PC-9 (cell line): ENCODE measurements at regions not wholly inside any gene's neighbourhood (a gene's known extent, or its start where the extent isn't known, plus 50 kb on each side); places are given as distances from the start of the nearest gene placed in this dataset.

Experiments used
- BruUV-seq: library from RNA; stranded (reverse); fragments of 400-500 nt; replicated peaks from 2 replicates; lab custom pipeline; 2021; lab: Mats Ljungman, UMichigan
- CTCF ChIA-PET: fragments of 300-600 bp; sonication (Branson Sonifier 250); formaldehyde crosslinking; loops from one replicate; lab custom pipeline; 2022; ENCODE audit warnings: antibody characterized with exemption; lab: Charles Lee
- POLR2A ChIA-PET: fragments of 300-600 bp; sonication (Branson Sonifier 250); formaldehyde crosslinking; loops from one replicate; lab custom pipeline; 2022; ENCODE audit warnings: antibody characterized with exemption; ENCODE audit not compliant: unreplicated experiment; lab: Charles Lee
- DNase-seq, 2 experiments: peaks; one replicate each; pipeline versions ENCODE4 v3.0.0 to v3.0.0-alpha.2; 2015 to 2022; ENCODE audit warnings: mixed read lengths in 1 of 2
- H2AFZ ChIP-seq: fragments of 200-600 bp; sonication (generic); 2 replicates; pipeline ENCODE4 v1.8.1; 2017; ENCODE audit warnings: antibody characterized with exemption
- H3F3A ChIP-seq: fragments of 200-600 bp; sonication (generic); 2 replicates; pipeline ENCODE4 v1.8.1; 2017; ENCODE audit warnings: antibody characterized with exemption, mild to moderate bottlenecking, low read depth; ENCODE audit not compliant: insufficient read depth
- H3K27ac ChIP-seq: fragments of 200-600 bp; sonication (generic); 2 replicates; pipeline ENCODE4 v1.6.1; 2016; ENCODE audit warnings: mixed run types
- H3K27me3 ChIP-seq: fragments of 200-600 bp; sonication (generic); 2 replicates; pipeline ENCODE4 v1.6.1; 2016; ENCODE audit warnings: low read depth, mixed run types; ENCODE audit not compliant: insufficient read depth
- H3K36me3 ChIP-seq: fragments of 200-600 bp; sonication (generic); 2 replicates; pipeline ENCODE4 v1.6.1; 2016; ENCODE audit warnings: low read depth, mixed run types
- H3K4me1 ChIP-seq: fragments of 200-600 bp; sonication (generic); replicated peaks from 2 replicates; pipeline ENCODE4 v1.6.1; 2016; ENCODE audit warnings: mixed run types; ENCODE audit not compliant: insufficient read depth
- H3K4me2 ChIP-seq: fragments of 200-600 bp; sonication (generic); 2 replicates; pipeline ENCODE4 v1.6.1; 2017; ENCODE audit warnings: mixed run types
- H3K4me3 ChIP-seq: fragments of 200-600 bp; sonication (generic); 2 replicates; pipeline ENCODE4 v1.6.1; 2016; ENCODE audit warnings: mixed run types
- H3K79me2 ChIP-seq: fragments of 200-600 bp; sonication (generic); 2 replicates; pipeline ENCODE4 v1.6.1; 2017; ENCODE audit warnings: low read depth, mixed run types
- H3K9me2 ChIP-seq: fragments of 200-600 bp; sonication (generic); 2 replicates; pipeline ENCODE4 v1.8.1; 2017; ENCODE audit warnings: mild to moderate bottlenecking; ENCODE audit not compliant: insufficient read depth
- H3K9me3 ChIP-seq: fragments of 200-600 bp; sonication (generic); 2 replicates; pipeline ENCODE4 v1.8.1; 2016; ENCODE audit warnings: low read depth; ENCODE audit not compliant: insufficient read depth
- H4K20me1 ChIP-seq: fragments of 200-600 bp; sonication (generic); 2 replicates; pipeline ENCODE4 v1.8.1; 2017; ENCODE audit not compliant: insufficient read depth
- CTCF ChIP-seq: fragments of 200-600 bp; sonication (generic); conservative IDR thresholded peaks from 2 replicates; pipeline ENCODE4 v1.6.1; 2017; ENCODE audit warnings: mixed run types, antibody characterized with exemption, mild to moderate bottlenecking, moderate library complexity
- EZH2 ChIP-seq: fragments of 200-600 bp; sonication (generic); IDR thresholded peaks from 2 replicates; pipeline ENCODE4 v1.8.0; 2017; ENCODE audit warnings: antibody characterized with exemption, low read depth
- intact Hi-C: fragments of 100-400 bp; cut with micrococcal nuclease; formaldehyde crosslinking; loops from one replicate; pipeline ENCODE4 v1.10.0; 2022; ENCODE audit not compliant: unreplicated experiment

GRCh38 chr9:110101531-110102161, 106.3 kb downstream of the C9orf152 start:
- Histone ChIP-seq H4K20me1 (no peaks in the 10 kb centered on the region; the same call in 1 of the 2 replicates), H3F3A (peaks cover 26% of the 10 kb centered on the region; the same call in 1 of the 2 replicates), H3K4me1 (peaks cover 39% of the 10 kb centered on the region), H2AFZ (no peak overlapping the region), H3K27me3 (no peaks in the 10 kb centered on the region), H3K4me3 (no peak overlapping the region), H3K4me2 (no peak overlapping the region), H3K36me3 (no peaks in the 10 kb centered on the region), H3K9me2 (no peaks in the 10 kb centered on the region), H3K9me3 (no peaks in the 10 kb centered on the region), H3K79me2 (peaks cover 56% of the 10 kb centered on the region), H3K27ac (no peak overlapping the region)
- ChIA-PET POLR2A (no interaction called here), CTCF (no interaction called here)
- TF ChIP-seq EZH2 = no peak
- TF ChIP-seq CTCF = no peak
- no TSS peak for BruUV-seq
- intact Hi-C loops = no loop called here
- DNase-seq = no peak

- H3K9me3 ChIP-seq = no peaks in the 10 kb centered on the region
- intact Hi-C loops = no loop called here
- no TSS peak for BruUV-seq
- no peak for DNase-seq
- no peak overlapping the region for H3K27ac ChIP-seq
- TF ChIP-seq CTCF (no peak), EZH2 (no peak)
- no peak overlapping the region for H3K4me2 ChIP-seq
- no peak overlapping the region for H3K4me3 ChIP-seq
- no peaks in the 10 kb centered on the region; the same call in 1 of the 2 replicates for H4K20me1 ChIP-seq
- no peaks in the 10 kb centered on the region for H3K27me3 ChIP-seq
- POLR2A ChIA-PET = interaction anchor here (0.5 kb wide), 1 partner anchor 153 kb away, joined by 3 read pairs; the partner anchor contains the start of gene TXN
- peaks cover 38% of the 10 kb centered on the region for H3K4me1 ChIP-seq
- no peaks in the 10 kb centered on the region for H3K36me3 ChIP-seq
- H2AFZ ChIP-seq = no peak overlapping the region
- H3K9me2 ChIP-seq = no peaks in the 10 kb centered on the region
- CTCF ChIA-PET = no interaction called here
- peaks cover 26% of the 10 kb centered on the region; the same call in 1 of the 2 replicates for H3F3A ChIP-seq
- H3K79me2 ChIP-seq = peaks cover 63% of the 10 kb centered on the region
These were observed 104.7 kb downstream of the C9orf152 start for GRCh38 chr9:110103257-110103656.

- BruUV-seq = no TSS peak
These were observed 103.6 kb downstream of the C9orf152 start for GRCh38 chr9:110104261-110104809.

More at GRCh38 chr9:110104261-110104809, 103.6 kb downstream of the C9orf152 start:
- Histone ChIP-seq H3K79me2 (peaks cover 59% of the 10 kb centered on the region), H2AFZ (no peak overlapping the region), H3K9me2 (no peaks in the 10 kb centered on the region), H3K9me3 (no peaks in the 10 kb centered on the region), H3K27me3 (no peaks in the 10 kb centered on the region), H4K20me1 (no peaks in the 10 kb centered on the region; the same call in 1 of the 2 replicates), H3K4me1 (peaks cover 33% of the 10 kb centered on the region), H3K36me3 (no peaks in the 10 kb centered on the region), H3K27ac (peak overlapping the region; percentile 52), H3K4me2 (no peak overlapping the region), H3F3A (peaks cover 16% of the 10 kb centered on the region; the same call in 1 of the 2 replicates), H3K4me3 (no peak overlapping the region)
- intact Hi-C loops = loop anchor here (1.0 kb wide), 1 partner anchor 27 kb away; no protein-coding TSS in a partner anchor
- peak; percentile 19 to 76 for DNase-seq
- POLR2A ChIA-PET = interaction anchor here (0.6 to 1.2 kb wide), 3 partner anchors 12 to 732 kb away, joined by 4 read pairs; no protein-coding TSS in a partner anchor
- TF ChIP-seq CTCF (no peak), EZH2 (no peak)
- CTCF ChIA-PET = interaction anchor here (0.6 kb wide), 1 partner anchor 10 kb away, joined by 3 read pairs; no protein-coding TSS in a partner anchor
